ENCODE measurements at regions not wholly inside any gene's neighbourhood (a gene's known extent, or its start where the extent isn't known, plus 50 kb on each side); places are given as distances from the start of the nearest gene placed in this dataset.
"Not testable (repeated sequence)": the region's sequence is repeated elsewhere in the genome, so short reads cannot be mapped to it uniquely, and the experiment has no call there.

DNA sequence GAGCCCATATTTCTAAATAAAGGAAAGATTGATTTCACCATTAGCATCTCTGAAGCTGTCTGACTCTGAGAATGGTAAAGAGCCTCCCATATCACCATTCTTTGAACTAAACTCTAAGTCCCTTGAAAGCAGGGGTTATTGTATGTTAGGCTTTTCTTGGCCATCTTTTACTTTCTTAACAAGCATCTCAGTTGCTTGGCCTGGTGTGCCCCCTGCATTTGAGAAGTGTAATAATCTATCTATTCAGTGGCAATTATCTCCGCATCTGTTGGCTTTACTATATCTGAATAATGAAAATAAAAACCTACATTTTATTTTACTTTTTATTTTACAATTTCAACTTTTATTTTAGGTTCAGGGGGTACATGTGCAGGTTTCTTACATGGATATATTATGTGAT, 128.3 kb upstream of the ARMCX2 start:
- Histone ChIP-seq H3K4me2 (ENCODE audit: low read length) (no peak overlapping the region), H3K27me3 (ENCODE audit: insufficient read depth, low read depth, low read length) (no peaks in the 10 kb centered on the region), H3K79me2 (replicated peaks; ENCODE audit: insufficient read depth, low read length) (no peaks in the 10 kb centered on the region), H3K4me3 (ENCODE audit: low read length) (no peak overlapping the region), H3K36me3 (ENCODE audit: insufficient read depth, low read length) (no peaks in the 10 kb centered on the region), H3K9me3 (ENCODE audit: low read length) (no peaks in the 10 kb centered on the region), H3K9me2 (ENCODE audit: insufficient read depth, low read length) (no peaks in the 10 kb centered on the region), H3K27ac (ENCODE audit: low read length) (no peak overlapping the region), H4K20me1 (ENCODE audit: insufficient read depth) (no peaks in the 10 kb centered on the region), H3K9ac (ENCODE audit: low read length) (no peak overlapping the region), H3F3A (ENCODE audit: insufficient read depth, low read length, poor library complexity, severe bottlenecking) (no peaks in the 10 kb centered on the region), H2AFZ (ENCODE audit: low read depth, low read length) (no peak overlapping the region)
- TF ChIP-seq EP300 (conservative IDR thresholded peaks at IDR 0.05; ENCODE audit: poor library complexity, severe bottlenecking) (no peak), RAD21 (conservative IDR thresholded peaks at IDR 0.05) (no peak), TAF1 (IDR thresholded peaks at IDR 0.05; ENCODE audit: low read depth) (no peak), MXI1 (conservative IDR thresholded peaks at IDR 0.05; ENCODE audit: poor library complexity, severe bottlenecking) (no peak), EZH2 (IDR thresholded peaks at IDR 0.05; ENCODE audit: borderline replicate concordance, insufficient read depth, low read length, poor library complexity, severe bottlenecking) (no peak)

DNA sequence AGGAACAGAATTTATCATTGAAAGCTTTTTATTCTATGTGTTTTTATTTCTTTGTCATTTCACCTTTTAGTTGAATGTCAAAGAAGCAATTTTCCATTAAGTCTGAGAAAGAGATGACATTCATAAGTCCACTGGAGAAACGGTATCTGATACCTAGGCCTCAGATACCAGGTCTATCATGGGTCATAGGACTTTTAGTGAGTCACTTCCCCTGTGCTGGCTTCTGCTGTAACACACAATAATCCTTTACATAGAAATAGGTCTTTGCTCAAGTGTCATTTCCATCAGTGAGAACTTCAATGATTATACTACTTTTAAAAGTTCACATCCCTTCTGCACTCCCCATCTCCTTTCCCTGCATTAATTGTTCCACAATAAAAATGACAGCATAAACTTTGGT, 125.5 kb upstream of the ARMCX2 start:
- H3K9me3 ChIP-seq (ENCODE audit: low read length) = no peaks in the 10 kb centered on the region
- no peaks in the 10 kb centered on the region for H3K9me2 ChIP-seq (ENCODE audit: insufficient read depth, low read length)
- no peaks in the 10 kb centered on the region for H3F3A ChIP-seq (ENCODE audit: insufficient read depth, low read length, poor library complexity, severe bottlenecking)
- no peaks in the 10 kb centered on the region for H3K79me2 ChIP-seq (replicated peaks; ENCODE audit: insufficient read depth, low read length)
- H3K4me3 ChIP-seq (ENCODE audit: low read length) = no peak overlapping the region
- no peaks in the 10 kb centered on the region for H3K36me3 ChIP-seq (ENCODE audit: insufficient read depth, low read length)
- H3K27me3 ChIP-seq (ENCODE audit: insufficient read depth, low read depth, low read length) = no peaks in the 10 kb centered on the region
- H3K9ac ChIP-seq (ENCODE audit: low read length) = no peak overlapping the region
- H2AFZ ChIP-seq (ENCODE audit: low read depth, low read length) = no peak overlapping the region
- no peak for TF ChIP-seq EP300 (conservative IDR thresholded peaks at IDR 0.05; ENCODE audit: poor library complexity, severe bottlenecking)
- TF ChIP-seq, protein P1, sequence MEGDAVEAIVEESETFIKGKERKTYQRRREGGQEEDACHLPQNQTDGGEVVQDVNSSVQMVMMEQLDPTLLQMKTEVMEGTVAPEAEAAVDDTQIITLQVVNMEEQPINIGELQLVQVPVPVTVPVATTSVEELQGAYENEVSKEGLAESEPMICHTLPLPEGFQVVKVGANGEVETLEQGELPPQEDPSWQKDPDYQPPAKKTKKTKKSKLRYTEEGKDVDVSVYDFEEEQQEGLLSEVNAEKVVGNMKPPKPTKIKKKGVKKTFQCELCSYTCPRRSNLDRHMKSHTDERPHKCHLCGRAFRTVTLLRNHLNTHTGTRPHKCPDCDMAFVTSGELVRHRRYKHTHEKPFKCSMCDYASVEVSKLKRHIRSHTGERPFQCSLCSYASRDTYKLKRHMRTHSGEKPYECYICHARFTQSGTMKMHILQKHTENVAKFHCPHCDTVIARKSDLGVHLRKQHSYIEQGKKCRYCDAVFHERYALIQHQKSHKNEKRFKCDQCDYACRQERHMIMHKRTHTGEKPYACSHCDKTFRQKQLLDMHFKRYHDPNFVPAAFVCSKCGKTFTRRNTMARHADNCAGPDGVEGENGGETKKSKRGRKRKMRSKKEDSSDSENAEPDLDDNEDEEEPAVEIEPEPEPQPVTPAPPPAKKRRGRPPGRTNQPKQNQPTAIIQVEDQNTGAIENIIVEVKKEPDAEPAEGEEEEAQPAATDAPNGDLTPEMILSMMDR (IDR thresholded peaks at IDR 0.05; ENCODE audit: poor library complexity, severe bottlenecking) = no peak
- no peak for TF ChIP-seq POLR2AphosphoS5 (IDR thresholded peaks at IDR 0.05)
- no peak for TF ChIP-seq SMC3 (conservative IDR thresholded peaks at IDR 0.05; ENCODE audit: poor library complexity)
- TF ChIP-seq MXI1 (conservative IDR thresholded peaks at IDR 0.05; ENCODE audit: poor library complexity, severe bottlenecking) = no peak
- TF ChIP-seq TAF1 (IDR thresholded peaks at IDR 0.05; ENCODE audit: low read depth) = no peak
- no peak for TF ChIP-seq EZH2 (IDR thresholded peaks at IDR 0.05; ENCODE audit: borderline replicate concordance, insufficient read depth, low read length, poor library complexity, severe bottlenecking)
- TF ChIP-seq, protein P2, sequence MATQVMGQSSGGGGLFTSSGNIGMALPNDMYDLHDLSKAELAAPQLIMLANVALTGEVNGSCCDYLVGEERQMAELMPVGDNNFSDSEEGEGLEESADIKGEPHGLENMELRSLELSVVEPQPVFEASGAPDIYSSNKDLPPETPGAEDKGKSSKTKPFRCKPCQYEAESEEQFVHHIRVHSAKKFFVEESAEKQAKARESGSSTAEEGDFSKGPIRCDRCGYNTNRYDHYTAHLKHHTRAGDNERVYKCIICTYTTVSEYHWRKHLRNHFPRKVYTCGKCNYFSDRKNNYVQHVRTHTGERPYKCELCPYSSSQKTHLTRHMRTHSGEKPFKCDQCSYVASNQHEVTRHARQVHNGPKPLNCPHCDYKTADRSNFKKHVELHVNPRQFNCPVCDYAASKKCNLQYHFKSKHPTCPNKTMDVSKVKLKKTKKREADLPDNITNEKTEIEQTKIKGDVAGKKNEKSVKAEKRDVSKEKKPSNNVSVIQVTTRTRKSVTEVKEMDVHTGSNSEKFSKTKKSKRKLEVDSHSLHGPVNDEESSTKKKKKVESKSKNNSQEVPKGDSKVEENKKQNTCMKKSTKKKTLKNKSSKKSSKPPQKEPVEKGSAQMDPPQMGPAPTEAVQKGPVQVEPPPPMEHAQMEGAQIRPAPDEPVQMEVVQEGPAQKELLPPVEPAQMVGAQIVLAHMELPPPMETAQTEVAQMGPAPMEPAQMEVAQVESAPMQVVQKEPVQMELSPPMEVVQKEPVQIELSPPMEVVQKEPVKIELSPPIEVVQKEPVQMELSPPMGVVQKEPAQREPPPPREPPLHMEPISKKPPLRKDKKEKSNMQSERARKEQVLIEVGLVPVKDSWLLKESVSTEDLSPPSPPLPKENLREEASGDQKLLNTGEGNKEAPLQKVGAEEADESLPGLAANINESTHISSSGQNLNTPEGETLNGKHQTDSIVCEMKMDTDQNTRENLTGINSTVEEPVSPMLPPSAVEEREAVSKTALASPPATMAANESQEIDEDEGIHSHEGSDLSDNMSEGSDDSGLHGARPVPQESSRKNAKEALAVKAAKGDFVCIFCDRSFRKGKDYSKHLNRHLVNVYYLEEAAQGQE (IDR thresholded peaks at IDR 0.05; ENCODE audit: borderline replicate concordance) = no peak
- TF ChIP-seq RAD21 (conservative IDR thresholded peaks at IDR 0.05) = no peak
- H3K4me2 ChIP-seq (ENCODE audit: low read length) = no peak overlapping the region
- no peaks in the 10 kb centered on the region for H4K20me1 ChIP-seq (ENCODE audit: insufficient read depth)
- H3K27ac ChIP-seq (ENCODE audit: low read length) = no peak overlapping the region

DNA sequence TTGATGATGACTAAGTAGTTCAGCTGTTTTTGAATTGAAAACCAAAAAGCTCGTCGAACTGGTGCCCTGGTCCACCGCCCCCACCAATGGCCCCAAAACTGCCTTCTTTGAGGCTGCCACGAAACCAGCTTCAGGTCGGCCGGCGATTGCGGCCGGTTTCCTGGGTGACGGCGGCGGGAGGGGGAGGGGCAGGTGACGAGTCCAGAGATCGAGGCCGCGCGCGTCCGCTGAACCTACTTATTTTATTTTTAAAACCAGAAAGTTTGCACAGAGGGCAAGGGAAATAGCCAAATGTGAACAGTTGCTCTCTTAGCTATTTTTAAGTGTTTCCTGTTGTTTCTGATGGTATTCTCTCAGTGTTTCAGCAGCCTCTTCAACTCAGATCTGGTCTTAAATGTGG, 120.8 kb upstream of the ARMCX2 start:
- H2AFZ ChIP-seq (ENCODE audit: low read depth, low read length); H3K36me3 ChIP-seq (ENCODE audit: insufficient read depth, low read length); H3K9me3 ChIP-seq (ENCODE audit: low read length); H3F3A ChIP-seq (ENCODE audit: insufficient read depth, low read length, poor library complexity, severe bottlenecking); H3K79me2 ChIP-seq (replicated peaks; ENCODE audit: insufficient read depth, low read length); H3K4me3 ChIP-seq (ENCODE audit: low read length); H3K9ac ChIP-seq (ENCODE audit: low read length); H3K27me3 ChIP-seq (ENCODE audit: insufficient read depth, low read depth, low read length); H3K27ac ChIP-seq (ENCODE audit: low read length); H4K20me1 ChIP-seq (ENCODE audit: insufficient read depth); H3K4me2 ChIP-seq (ENCODE audit: low read length); H3K9me2 ChIP-seq (ENCODE audit: insufficient read depth, low read length): not testable (repeated sequence)
